Caco-2 (cell line): ENCODE measurements at regions not wholly inside any gene's neighbourhood (a gene's known extent, or its start where the extent isn't known, plus 50 kb on each side); places are given as distances from the start of the nearest gene placed in this dataset.

Experiments used
- BruUV-seq: library from RNA; stranded (reverse); fragments of 400-500 nt; replicated peaks from 2 replicates; lab custom pipeline; 2021; lab: Mats Ljungman, UMichigan
- CTCF ChIA-PET: fragments of 300-600 bp; sonication (Branson Sonifier 250); formaldehyde crosslinking; loops from one replicate; lab custom pipeline; 2022; ENCODE audit warnings: antibody characterized with exemption; lab: Charles Lee
- POLR2A ChIA-PET: fragments of 300-600 bp; sonication (Branson Sonifier 250); formaldehyde crosslinking; loops from one replicate; lab custom pipeline; 2022; ENCODE audit warnings: antibody characterized with exemption; lab: Charles Lee
- DNase-seq, 2 experiments: peaks; one replicate each; pipeline versions ENCODE4 v3.0.0 to v3.0.0-alpha.2; 2020 to 2022
- H3K27me3 ChIP-seq: replicated peaks from 2 replicates; pipeline ENCODE4 v1.6.0; 2011; ENCODE audit warnings: low read length; ENCODE audit not compliant: control insufficient read depth, insufficient read depth
- H3K36me3 ChIP-seq: 2 replicates; pipeline ENCODE4 v1.5.1; 2011; ENCODE audit warnings: low read length; ENCODE audit not compliant: control insufficient read depth, insufficient read depth
- H3K4me1 ChIP-seq: fragments of 250-450 bp; sonication (Bioruptor Pico); 2 replicates; pipeline ENCODE4 v1.5.1; 2020; ENCODE audit warnings: mild to moderate bottlenecking
- H3K4me3 ChIP-seq: 2 replicates; pipeline ENCODE4 v1.5.1; 2011; ENCODE audit warnings: low read depth, mild to moderate bottlenecking, control low read depth, low read length
- H3K9me3 ChIP-seq: fragments of 250-450 bp; sonication (Bioruptor Pico); 2 replicates; pipeline ENCODE4 v1.5.1; 2020; ENCODE audit warnings: mild to moderate bottlenecking, moderate library complexity
- H3K27ac Mint-ChIP-seq: one replicate; pipeline ENCODE4 v1.8.0; 2022; ENCODE audit warnings: mixed read lengths; ENCODE audit not compliant: unreplicated experiment
- H3K27me3 Mint-ChIP-seq: one replicate; pipeline ENCODE4 v1.8.0; 2022; ENCODE audit warnings: mixed read lengths; ENCODE audit not compliant: insufficient read depth, unreplicated experiment
- H3K36me3 Mint-ChIP-seq: one replicate; pipeline ENCODE4 v1.8.0; 2022; ENCODE audit warnings: mild to moderate bottlenecking, mixed read lengths; ENCODE audit not compliant: insufficient read depth, unreplicated experiment
- H3K4me1 Mint-ChIP-seq: one replicate; pipeline ENCODE4 v1.8.0; 2022; ENCODE audit warnings: low read depth, mixed read lengths; ENCODE audit not compliant: unreplicated experiment
- H3K4me3 Mint-ChIP-seq: one replicate; pipeline ENCODE4 v1.8.0; 2022; ENCODE audit warnings: mild to moderate bottlenecking, moderate library complexity, mixed read lengths; ENCODE audit not compliant: unreplicated experiment
- H3K9me3 Mint-ChIP-seq: one replicate; pipeline ENCODE4 v1.8.0; 2022; ENCODE audit warnings: mixed read lengths; ENCODE audit not compliant: unreplicated experiment
- CTCF ChIP-seq, 2 experiments: fragments of 200-600 bp in 1 of 2; IDR thresholded peaks; 1 replicate in 1 of 2; 2 replicates in 1 of 2; pipeline versions ENCODE4 v1.5.1 to v1.8.0; 2011 to 2022; ENCODE audit warnings: antibody characterized with exemption in 1 of 2, control low read depth in 1 of 2, inconsistent platforms in 1 of 2, low read depth in 1 of 2, low read length in 1 of 2, mild to moderate bottlenecking in 1 of 2, moderate library complexity in 1 of 2; ENCODE audit not compliant: insufficient read depth in 1 of 2, severe bottlenecking in 1 of 2, unreplicated experiment in 1 of 2
- intact Hi-C: fragments of 100-400 bp; cut with micrococcal nuclease; formaldehyde crosslinking; loops from one replicate; pipeline ENCODE4 v1.10.0; 2022; ENCODE audit not compliant: unreplicated experiment

GRCh38 chr6:97864826-97865225, 581.8 kb upstream of the MMS22L start:
- H3K4me1 ChIP-seq = no peaks in the 10 kb centered on the region
- H3K36me3 ChIP-seq = no peaks in the 10 kb centered on the region
- no peak overlapping the region for H3K4me3 ChIP-seq
- no peaks in the 10 kb centered on the region for H3K27me3 ChIP-seq
- DNase-seq = no peak
- BruUV-seq = no TSS peak
- Mint-ChIP-seq H3K4me3 (no peak overlapping the region), H3K27ac (no peak overlapping the region), H3K36me3 (no peaks in the 10 kb centered on the region), H3K4me1 (no peaks in the 10 kb centered on the region), H3K27me3 (no peaks in the 10 kb centered on the region), H3K9me3 (no peaks in the 10 kb centered on the region)
- CTCF ChIA-PET = no interaction called here
- intact Hi-C loops = no loop called here
- H3K9me3 ChIP-seq = no peaks in the 10 kb centered on the region
- no peak for TF ChIP-seq CTCF (IDR thresholded peaks at IDR 0.05; ENCODE audit: insufficient read depth in 1 of 2, low read depth in 1 of 2, low read length in 1 of 2, severe bottlenecking in 1 of 2, unreplicated experiment in 1 of 2)
- POLR2A ChIA-PET = no interaction called here

GRCh38 chr6:97865612-97866011, 582.6 kb upstream of the MMS22L start:
- Histone ChIP-seq H3K9me3 (no peaks in the 10 kb centered on the region), H3K27me3 (no peaks in the 10 kb centered on the region), H3K4me1 (no peaks in the 10 kb centered on the region), H3K36me3 (no peaks in the 10 kb centered on the region), H3K4me3 (no peak overlapping the region)
- ChIA-PET CTCF (no interaction called here), POLR2A (no interaction called here)
- no peak overlapping the region for H3K27ac Mint-ChIP-seq
- intact Hi-C loops = no loop called here
- H3K4me3 Mint-ChIP-seq = no peak overlapping the region
- no peaks in the 10 kb centered on the region for H3K27me3 Mint-ChIP-seq
- H3K4me1 Mint-ChIP-seq = no peaks in the 10 kb centered on the region
- BruUV-seq = no TSS peak
- H3K36me3 Mint-ChIP-seq = no peaks in the 10 kb centered on the region
- no peak for TF ChIP-seq CTCF (IDR thresholded peaks at IDR 0.05; ENCODE audit: insufficient read depth in 1 of 2, low read depth in 1 of 2, low read length in 1 of 2, severe bottlenecking in 1 of 2, unreplicated experiment in 1 of 2)
- H3K9me3 Mint-ChIP-seq = no peaks in the 10 kb centered on the region
- no peak for DNase-seq

GRCh38 chr6:97866616-97867015, 583.6 kb upstream of the MMS22L start:
- Histone ChIP-seq H3K4me3 (no peak overlapping the region), H3K4me1 (no peaks in the 10 kb centered on the region), H3K36me3 (no peaks in the 10 kb centered on the region), H3K27me3 (no peaks in the 10 kb centered on the region), H3K9me3 (no peaks in the 10 kb centered on the region)
- H3K4me1 Mint-ChIP-seq = no peaks in the 10 kb centered on the region
- ChIA-PET CTCF (no interaction called here), POLR2A (no interaction called here)
- no peak for TF ChIP-seq CTCF (IDR thresholded peaks at IDR 0.05; ENCODE audit: insufficient read depth in 1 of 2, low read depth in 1 of 2, low read length in 1 of 2, severe bottlenecking in 1 of 2, unreplicated experiment in 1 of 2)
- H3K27me3 Mint-ChIP-seq = no peaks in the 10 kb centered on the region
- BruUV-seq = no TSS peak
- no peak overlapping the region for H3K4me3 Mint-ChIP-seq
- no peak for DNase-seq
- no peaks in the 10 kb centered on the region for H3K9me3 Mint-ChIP-seq
- H3K36me3 Mint-ChIP-seq = no peaks in the 10 kb centered on the region
- H3K27ac Mint-ChIP-seq = no peak overlapping the region
- intact Hi-C loops = no loop called here
